ENCODE measurements at regions not wholly inside any gene's neighbourhood (a gene's known extent, or its start where the extent isn't known, plus 50 kb on each side); places are given as distances from the start of the nearest gene placed in this dataset.

DNA sequence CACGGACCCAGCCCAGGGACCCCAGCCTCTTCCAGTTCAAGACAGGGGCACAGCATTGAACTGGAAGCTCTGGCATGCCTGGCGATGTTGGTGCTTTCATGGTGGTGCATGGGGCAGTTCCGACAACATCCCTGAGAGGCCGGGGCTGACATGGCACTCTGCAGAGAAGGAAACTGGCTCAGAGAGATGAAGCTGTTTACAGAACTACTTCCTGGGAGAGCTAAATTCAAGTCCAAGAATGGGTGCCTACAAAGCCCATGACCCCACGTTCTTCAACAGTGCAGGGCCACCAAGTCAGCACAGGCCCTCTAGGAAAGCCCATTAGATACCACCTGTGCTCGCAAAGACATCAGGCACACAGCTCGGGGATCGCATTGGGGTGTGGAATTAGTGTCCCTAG, 470.9 kb upstream of the MGMT start:
- TF ChIP-seq EZH2 (IDR thresholded peaks at IDR 0.05; ENCODE audit: borderline replicate concordance, low read depth, low read length, severe bottlenecking) (no peak), POLR2AphosphoS5 (IDR thresholded peaks at IDR 0.05; ENCODE audit: insufficient read depth, low read depth, low read length) (no peak), GATA2 (IDR thresholded peaks at IDR 0.05; ENCODE audit: insufficient read depth, insufficient read length, low read depth, low read length) (no peak), JUN (IDR thresholded peaks at IDR 0.05; ENCODE audit: borderline replicate concordance, insufficient read depth, insufficient read length, low read depth) (no peak), FOS (IDR thresholded peaks at IDR 0.05; ENCODE audit: borderline replicate concordance, insufficient read depth, low read length) (no peak), POLR2A (IDR thresholded peaks at IDR 0.05; ENCODE audit: low read depth, low read length) (no peak), MYC (IDR thresholded peaks at IDR 0.05; ENCODE audit: low read depth, low read length) (no peak)
- TF ChIP-seq, protein P1, sequence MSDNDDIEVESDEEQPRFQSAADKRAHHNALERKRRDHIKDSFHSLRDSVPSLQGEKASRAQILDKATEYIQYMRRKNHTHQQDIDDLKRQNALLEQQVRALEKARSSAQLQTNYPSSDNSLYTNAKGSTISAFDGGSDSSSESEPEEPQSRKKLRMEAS (IDR thresholded peaks at IDR 0.05; ENCODE audit: insufficient read depth, insufficient read length), result no peak
- TF ChIP-seq, protein P2, sequence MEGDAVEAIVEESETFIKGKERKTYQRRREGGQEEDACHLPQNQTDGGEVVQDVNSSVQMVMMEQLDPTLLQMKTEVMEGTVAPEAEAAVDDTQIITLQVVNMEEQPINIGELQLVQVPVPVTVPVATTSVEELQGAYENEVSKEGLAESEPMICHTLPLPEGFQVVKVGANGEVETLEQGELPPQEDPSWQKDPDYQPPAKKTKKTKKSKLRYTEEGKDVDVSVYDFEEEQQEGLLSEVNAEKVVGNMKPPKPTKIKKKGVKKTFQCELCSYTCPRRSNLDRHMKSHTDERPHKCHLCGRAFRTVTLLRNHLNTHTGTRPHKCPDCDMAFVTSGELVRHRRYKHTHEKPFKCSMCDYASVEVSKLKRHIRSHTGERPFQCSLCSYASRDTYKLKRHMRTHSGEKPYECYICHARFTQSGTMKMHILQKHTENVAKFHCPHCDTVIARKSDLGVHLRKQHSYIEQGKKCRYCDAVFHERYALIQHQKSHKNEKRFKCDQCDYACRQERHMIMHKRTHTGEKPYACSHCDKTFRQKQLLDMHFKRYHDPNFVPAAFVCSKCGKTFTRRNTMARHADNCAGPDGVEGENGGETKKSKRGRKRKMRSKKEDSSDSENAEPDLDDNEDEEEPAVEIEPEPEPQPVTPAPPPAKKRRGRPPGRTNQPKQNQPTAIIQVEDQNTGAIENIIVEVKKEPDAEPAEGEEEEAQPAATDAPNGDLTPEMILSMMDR (IDR thresholded peaks at IDR 0.05; ENCODE audit: extremely low read depth in 1 of 2, insufficient read depth in 1 of 2, low read depth in 1 of 2, low read length in 2 of 2), result no peak
- Histone ChIP-seq H3K4me2 (ENCODE audit: insufficient read depth, low read length) (no peak overlapping the region), H2AFZ (ENCODE audit: low read depth, low read length) (no peak overlapping the region), H3K9me1 (replicated peaks; ENCODE audit: control insufficient read depth, extremely low read depth, insufficient read depth, low read length) (no peaks in the 10 kb centered on the region), H3K36me3 (ENCODE audit: control insufficient read depth in 2 of 2, extremely low read depth in 1 of 2, insufficient read depth in 2 of 2, low read length in 2 of 2) (no peaks in the 10 kb centered on the region), H3K9ac (replicated peaks; ENCODE audit: extremely low read depth, insufficient read depth, low read length) (no peak overlapping the region), H4K20me1 (replicated peaks; ENCODE audit: control insufficient read depth, extremely low read depth, insufficient read depth, low read length) (no peaks in the 10 kb centered on the region), H3K4me3 (replicated peaks in 1 of 3; ENCODE audit: insufficient read depth in 1 of 3, low read depth in 1 of 3, low read length in 3 of 3) (no peak overlapping the region), H3K4me1 (ENCODE audit: control insufficient read depth, extremely low read depth, insufficient read depth, low read length) (no peaks in the 10 kb centered on the region), H3K9me3 (replicated peaks; ENCODE audit: control insufficient read depth, insufficient read depth, low read length) (no peaks in the 10 kb centered on the region), H3K27ac (ENCODE audit: insufficient read depth, low read depth, low read length) (no peak overlapping the region), H3K27me3 (ENCODE audit: control insufficient read depth in 2 of 2, insufficient read depth in 2 of 2, low read length in 2 of 2) (no peaks in the 10 kb centered on the region), H3K79me2 (ENCODE audit: control insufficient read depth, insufficient read depth, low read length) (no peaks in the 10 kb centered on the region)
- dilution Hi-C loops (cut with MboI; ENCODE audit: extremely low pct_ligation_motif_present, low sequenced_read_pairs) (no loop called here), intact Hi-C loops (cut with micrococcal nuclease) (no loop called here)
- FAIRE-seq (no peak), DNase-seq (ENCODE audit: low read depth, low spot score) (no peak)
- ChIA-PET CTCF (no interaction called here), POLR2A (no interaction called here)
- BruUV-seq (replicated peaks), result no TSS peak
